Ascending aorta (tissue), 2 donors: ENCODE measurements at regions not wholly inside any gene's neighbourhood (a gene's known extent, or its start where the extent isn't known, plus 50 kb on each side); places are given as distances from the start of the nearest gene placed in this dataset.
A peak's percentile ranks its signal among the peaks of the same experiment; 100 is the strongest.

ENCODE experiments used
- DNase-seq, 2 donors: peaks; one replicate each; pipeline ENCODE4 v3.0.0-alpha.2; 2019; ENCODE audit warnings: low spot score in 2 of 2
- H3K27ac ChIP-seq, 2 donors: fragments of 200-600 bp; sonication (generic); one replicate each; pipeline ENCODE4 v1.5.1; 2016 to 2017; ENCODE audit warnings: mild to moderate bottlenecking in 1 of 2
- H3K27me3 ChIP-seq: fragments of 200-600 bp; sonication (generic); one replicate; pipeline ENCODE4 v1.5.1; 2017
- H3K36me3 ChIP-seq, 2 donors: fragments of 200-600 bp; sonication (generic); one replicate each; pipeline ENCODE4 v1.5.1; 2016
- H3K4me1 ChIP-seq, 2 donors: fragments of 200-600 bp; sonication (generic); one replicate each; pipeline ENCODE4 v1.5.1; 2016 to 2017; ENCODE audit warnings: mild to moderate bottlenecking in 1 of 2
- H3K4me3 ChIP-seq, 2 donors: fragments of 200-600 bp; sonication (generic); one replicate each; pipeline ENCODE4 v1.5.1; 2016 to 2017; ENCODE audit warnings: mild to moderate bottlenecking in 1 of 2
- H3K9me3 ChIP-seq, 2 donors: fragments of 200-600 bp; sonication (generic); one replicate each; pipeline ENCODE4 v1.5.1; 2016
- CTCF ChIP-seq, 3 experiments: fragments of 200-600 bp in 2 of 3; fragments of 450-650 bp in 1 of 3; sonication (generic) in 2 of 3; IDR thresholded peaks; one replicate each; pipeline ENCODE4 v1.5.1; 2016 to 2019; ENCODE audit warnings: antibody characterized with exemption in 3 of 3, mild to moderate bottlenecking in 1 of 3, moderate library complexity in 1 of 3
- intact Hi-C: fragments of 100-400 bp; cut with DNase I; formaldehyde crosslinking; loops from one replicate; pipeline ENCODE4 v1.15.1; 2023

GRCh38 chr12:127284021-127284420 is 982.9 kb upstream of the TMEM132C start:
- H3K4me3 ChIP-seq, result no peak overlapping the region

GRCh38 chr12:127284870-127285431 is 982.0 kb upstream of the TMEM132C start:
- Histone ChIP-seq H3K9me3 (no peaks in the 10 kb centered on the region), H3K27ac (peak overlapping the region; percentile 41 to 49), H3K4me3 (no peak overlapping the region), H3K27me3 (no peaks in the 10 kb centered on the region), H3K36me3 (no peaks in the 10 kb centered on the region), H3K4me1 (peaks cover 4 to 6% of the 10 kb centered on the region in 2 donors)
- DNase-seq, result peak in 1 of 2 donors; percentile 73
- intact Hi-C loops, result loop anchor here (5.0 kb wide), 3 partner anchors 97 to 642 kb away; no protein-coding TSS in a partner anchor
- TF ChIP-seq CTCF (IDR thresholded peaks at IDR 0.05), result no peak

More at GRCh38 chr12:127284021-127284420, 982.9 kb upstream of the TMEM132C start:
- intact Hi-C loops, result loop anchor here (5.0 kb wide), 3 partner anchors 98 to 643 kb away; no protein-coding TSS in a partner anchor
- TF ChIP-seq CTCF (IDR thresholded peaks at IDR 0.05), result no peak
- peak overlapping the region; percentile 41 to 49 for H3K27ac ChIP-seq
- no peaks in the 10 kb centered on the region for H3K27me3 ChIP-seq
- DNase-seq, result no peak
- peaks cover 4 to 6% of the 10 kb centered on the region in 2 donors for H3K4me1 ChIP-seq
- H3K9me3 ChIP-seq, result no peaks in the 10 kb centered on the region
- no peaks in the 10 kb centered on the region for H3K36me3 ChIP-seq

- intact Hi-C loops, result no loop called here
- no peak for TF ChIP-seq CTCF (IDR thresholded peaks at IDR 0.05)
- DNase-seq, result no peak
- no peaks in the 10 kb centered on the region for H3K36me3 ChIP-seq
- no peak overlapping the region for H3K27ac ChIP-seq
- peaks cover 4 to 6% of the 10 kb centered on the region in 2 donors for H3K4me1 ChIP-seq
- no peaks in the 10 kb centered on the region for H3K9me3 ChIP-seq
- no peak overlapping the region for H3K4me3 ChIP-seq
- no peaks in the 10 kb centered on the region for H3K27me3 ChIP-seq
Observed at GRCh38 chr12:127286281-127286680, 980.7 kb upstream of the TMEM132C start.

GRCh38 chr12:127287256-127287655 is 979.7 kb upstream of the TMEM132C start:
- peaks cover 4 to 6% of the 10 kb centered on the region in 2 donors for H3K4me1 ChIP-seq
- intact Hi-C loops, result no loop called here
- H3K4me3 ChIP-seq, result no peak overlapping the region
- H3K36me3 ChIP-seq, result no peaks in the 10 kb centered on the region
- H3K27ac ChIP-seq, result no peak overlapping the region
- H3K9me3 ChIP-seq, result no peaks in the 10 kb centered on the region
- no peak for DNase-seq
- TF ChIP-seq CTCF (IDR thresholded peaks at IDR 0.05), result no peak
- H3K27me3 ChIP-seq, result no peaks in the 10 kb centered on the region

GRCh38 chr12:127290251-127290650 is 976.7 kb upstream of the TMEM132C start:
- TF ChIP-seq CTCF (IDR thresholded peaks at IDR 0.05), result no peak
- Histone ChIP-seq H3K4me1 (no peaks in the 10 kb centered on the region), H3K27me3 (no peaks in the 10 kb centered on the region), H3K4me3 (no peak overlapping the region), H3K27ac (no peak overlapping the region), H3K9me3 (no peaks in the 10 kb centered on the region), H3K36me3 (no peaks in the 10 kb centered on the region)
- intact Hi-C loops, result no loop called here
- DNase-seq, result no peak

- Histone ChIP-seq H3K27me3 (no peaks in the 10 kb centered on the region), H3K4me3 (no peak overlapping the region), H3K4me1 (no peaks in the 10 kb centered on the region), H3K9me3 (no peaks in the 10 kb centered on the region), H3K36me3 (no peaks in the 10 kb centered on the region), H3K27ac (no peak overlapping the region)
- no peak for TF ChIP-seq CTCF (IDR thresholded peaks at IDR 0.05)
- intact Hi-C loops, result no loop called here
- no peak for DNase-seq
Observed at GRCh38 chr12:127292736-127293135, 974.2 kb upstream of the TMEM132C start.
